Activated B cell treated with CpG ODN at 0.5 μM for 24 hours (primary cell): ENCODE measurements at regions not wholly inside any gene's neighbourhood (a gene's known extent, or its start where the extent isn't known, plus 50 kb on each side); places are given as distances from the start of the nearest gene placed in this dataset.

ENCODE experiments used
- ATAC-seq: fragments of 200-7000 bp; cut with Tn5 transposase; one replicate; pipeline ENCODE4 v1.10.0; 2021; ENCODE audit warnings: low read depth, mild to moderate bottlenecking, moderate library complexity
- CTCF ChIA-PET: fragments of 350-600 bp; sonication (Branson Sonifier 250); formaldehyde crosslinking; loops from one replicate; lab custom pipeline; 2021; ENCODE audit warnings: antibody characterized with exemption; lab: Charles Lee
- POLR2A ChIA-PET: fragments of 350-600 bp; sonication (Branson Sonifier 250); formaldehyde crosslinking; loops from one replicate; lab custom pipeline; 2021; ENCODE audit warnings: antibody characterized with exemption; lab: Charles Lee
- DNase-seq: peaks from one replicate; pipeline ENCODE4 v3.0.0; 2022
- H3K27ac Mint-ChIP-seq: one replicate; pipeline ENCODE4 v1.8.0; 2020; ENCODE audit warnings: mixed read lengths
- H3K27me3 Mint-ChIP-seq: one replicate; pipeline ENCODE4 v1.8.0; 2021; ENCODE audit warnings: mixed read lengths
- H3K36me3 Mint-ChIP-seq: one replicate; pipeline ENCODE4 v1.8.0; 2021; ENCODE audit warnings: low read depth, mixed read lengths
- H3K4me1 Mint-ChIP-seq: one replicate; pipeline ENCODE4 v1.8.0; 2021; ENCODE audit warnings: mixed read lengths
- H3K4me3 Mint-ChIP-seq: one replicate; pipeline ENCODE4 v1.8.0; 2020; ENCODE audit warnings: mild to moderate bottlenecking, mixed read lengths
- H3K9me3 Mint-ChIP-seq: one replicate; pipeline ENCODE4 v1.8.0; 2020; ENCODE audit warnings: mixed read lengths
- CTCF ChIP-seq: fragments of 200-600 bp; IDR thresholded peaks from one replicate; pipeline ENCODE4 v1.8.0; 2022; ENCODE audit warnings: antibody characterized with exemption, mild to moderate bottlenecking
- intact Hi-C: fragments of 100-400 bp; cut with micrococcal nuclease; formaldehyde crosslinking; loops from one replicate; pipeline ENCODE4 v1.15.1; 2024

GRCh38 chr12:93243689-93244513 lies 133.8 kb upstream of the NUDT4 start:
- peaks cover 36% of the 10 kb centered on the region for H3K4me1 Mint-ChIP-seq
- DNase-seq (no peak), ATAC-seq (peak; percentile 18)
- no peaks in the 10 kb centered on the region for H3K27me3 Mint-ChIP-seq
- peak overlapping the region; percentile 15 for H3K4me3 Mint-ChIP-seq
- no peak for TF ChIP-seq CTCF
- CTCF ChIA-PET = interaction anchor here (0.6 to 1.2 kb wide), 3 partner anchors 136 to 412 kb away, joined by 3 read pairs; no protein-coding TSS in a partner anchor
- intact Hi-C loops = loop anchor here (5.0 kb wide), 1 partner anchor 147 kb away; no protein-coding TSS in a partner anchor
- no peak overlapping the region for H3K27ac Mint-ChIP-seq
- POLR2A ChIA-PET = no interaction called here
- no peaks in the 10 kb centered on the region for H3K36me3 Mint-ChIP-seq
- peaks cover 6% of the 10 kb centered on the region for H3K9me3 Mint-ChIP-seq

GRCh38 chr12:93244514-93245077 lies 133.1 kb upstream of the NUDT4 start:
- no peaks in the 10 kb centered on the region for H3K36me3 Mint-ChIP-seq
- no peak overlapping the region for H3K27ac Mint-ChIP-seq
- ChIA-PET POLR2A (interaction anchor here (0.6 to 1.4 kb wide), 2 partner anchors 83 to 257 kb away, joined by 4 to 5 read pairs; no protein-coding TSS in a partner anchor), CTCF (interaction anchor here (0.6 to 1.2 kb wide), 3 partner anchors 136 to 412 kb away, joined by 3 read pairs; no protein-coding TSS in a partner anchor)
- intact Hi-C loops = loop anchor here (5.0 kb wide), 2 partner anchors 77 to 147 kb away; no protein-coding TSS in a partner anchor
- H3K9me3 Mint-ChIP-seq = peaks cover 4% of the 10 kb centered on the region
- H3K4me3 Mint-ChIP-seq = peak overlapping the region; percentile 15
- no peak for ATAC-seq
- no peaks in the 10 kb centered on the region for H3K27me3 Mint-ChIP-seq
- no peak for TF ChIP-seq CTCF
- no peak for DNase-seq
- peaks cover 42% of the 10 kb centered on the region for H3K4me1 Mint-ChIP-seq

- Mint-ChIP-seq H3K36me3 (no peaks in the 10 kb centered on the region), H3K9me3 (no peaks in the 10 kb centered on the region), H3K27me3 (no peaks in the 10 kb centered on the region), H3K4me3 (peak overlapping the region; percentile 50), H3K27ac (peak overlapping the region; percentile 25), H3K4me1 (peaks cover 45% of the 10 kb centered on the region)
- CTCF ChIA-PET = no interaction called here
- POLR2A ChIA-PET = interaction anchor here (1.4 kb wide), 1 partner anchor 258 kb away, joined by 5 read pairs; no protein-coding TSS in a partner anchor
- intact Hi-C loops = loop anchor here (5.0 kb wide), 1 partner anchor 78 kb away; no protein-coding TSS in a partner anchor
- DNase-seq (no peak), ATAC-seq (peak; percentile 79)
- no peak for TF ChIP-seq CTCF
These were observed 132.2 kb upstream of the NUDT4 start for GRCh38 chr12:93245543-93245942.

GRCh38 chr12:93247313-93247991 lies 130.3 kb upstream of the NUDT4 start:
- H3K9me3 Mint-ChIP-seq = no peaks in the 10 kb centered on the region
- ChIA-PET CTCF (no interaction called here), POLR2A (interaction anchor here (0.5 kb wide), 1 partner anchor 17 kb away, joined by 3 read pairs; no protein-coding TSS in a partner anchor)
- DNase-seq (no peak), ATAC-seq (no peak)
- peaks cover 45% of the 10 kb centered on the region for H3K4me1 Mint-ChIP-seq
- no peaks in the 10 kb centered on the region for H3K36me3 Mint-ChIP-seq
- H3K27me3 Mint-ChIP-seq = no peaks in the 10 kb centered on the region
- intact Hi-C loops = loop anchor here (5.0 kb wide), 1 partner anchor 80 kb away; no protein-coding TSS in a partner anchor
- H3K27ac Mint-ChIP-seq = no peak overlapping the region
- no peak for TF ChIP-seq CTCF
- no peak overlapping the region for H3K4me3 Mint-ChIP-seq
